CD4-positive, alpha-beta T cell (primary cell): ENCODE measurements at regions not wholly inside any gene's neighbourhood (a gene's known extent, or its start where the extent isn't known, plus 50 kb on each side); places are given as distances from the start of the nearest gene placed in this dataset.

Source experiments
- ATAC-seq: fragments of 200-7000 bp; cut with Tn5 transposase; one replicate; pipeline ENCODE4 v1.10.0; 2022; ENCODE audit warnings: mild to moderate bottlenecking; ENCODE audit not compliant: poor library complexity
- CTCF ChIA-PET: fragments of 350-600 bp; sonication (Branson Sonifier 250); formaldehyde crosslinking; loops from one replicate; lab custom pipeline; 2021; ENCODE audit warnings: antibody characterized with exemption, inconsistent platforms; lab: Charles Lee
- POLR2A ChIA-PET: fragments of 350-600 bp; sonication (Branson Sonifier 250); formaldehyde crosslinking; loops from one replicate; lab custom pipeline; 2021; ENCODE audit warnings: antibody characterized with exemption, inconsistent platforms; lab: Charles Lee
- DNase-seq, 14 experiments: peaks; one replicate each; pipeline ENCODE4 v3.0.0-alpha.2; 2013 to 2020; ENCODE audit warnings: mixed read lengths in 2 of 14
- H3K27ac ChIP-seq, 2 donors: one replicate each; pipeline versions ENCODE4 v1.5.1 to v1.7.0; 2013; ENCODE audit warnings: low read length in 2 of 2, low read depth in 1 of 2, mild to moderate bottlenecking in 1 of 2
- H3K27me3 ChIP-seq, 2 experiments: 1 replicate in 1 of 2; 2 replicates in 1 of 2; pipeline versions ENCODE4 v1.6.1 to v1.7.0; 2013; ENCODE audit warnings: low read length in 2 of 2, control low read depth in 1 of 2, mild to moderate bottlenecking in 1 of 2, moderate library complexity in 1 of 2; ENCODE audit not compliant: insufficient read depth in 2 of 2, control insufficient read depth in 1 of 2
- H3K36me3 ChIP-seq: one replicate; pipeline ENCODE4 v1.6.1; 2013; ENCODE audit warnings: low read length, control low read depth; ENCODE audit not compliant: insufficient read depth
- H3K4me1 ChIP-seq: one replicate; pipeline ENCODE4 v1.6.1; 2013; ENCODE audit warnings: low read length, control low read depth; ENCODE audit not compliant: insufficient read depth
- H3K4me3 ChIP-seq: one replicate; pipeline ENCODE4 v1.5.1; 2013; ENCODE audit warnings: mild to moderate bottlenecking, low read length, moderate library complexity
- H3K9me3 ChIP-seq, 2 experiments: 1 replicate in 1 of 2; 2 replicates in 1 of 2; pipeline versions ENCODE4 v1.6.1 to v1.7.0; 2013; ENCODE audit warnings: low read length in 2 of 2, mild to moderate bottlenecking in 2 of 2, control low read depth in 1 of 2, moderate library complexity in 1 of 2; ENCODE audit not compliant: control insufficient read depth in 1 of 2, insufficient read depth in 1 of 2
- H3K27ac Mint-ChIP-seq: one replicate; pipeline ENCODE4 v1.8.0; 2020; ENCODE audit warnings: mixed read lengths
- H3K27me3 Mint-ChIP-seq: one replicate; pipeline ENCODE4 v1.8.0; 2021; ENCODE audit warnings: mixed read lengths
- H3K36me3 Mint-ChIP-seq: one replicate; pipeline ENCODE4 v1.8.0; 2021; ENCODE audit warnings: low read depth, mixed read lengths
- H3K4me1 Mint-ChIP-seq: one replicate; pipeline ENCODE4 v1.8.0; 2021; ENCODE audit warnings: low read depth, mixed read lengths
- H3K4me3 Mint-ChIP-seq: one replicate; pipeline ENCODE4 v1.8.0; 2020; ENCODE audit warnings: mild to moderate bottlenecking, mixed read lengths
- H3K9me3 Mint-ChIP-seq: one replicate; pipeline ENCODE4 v1.8.0; 2020; ENCODE audit warnings: mixed read lengths
- intact Hi-C, 2 experiments: fragments of 100-400 bp; cut with DNase I in 1 of 2; cut with micrococcal nuclease in 1 of 2; formaldehyde crosslinking; loops; one replicate each; pipeline versions ENCODE4 v1.15.1 to v1.9.0; 2023 to 2025; cut with DNase I, micrococcal nuclease
- TF ChIP-seq, protein P1 (sequence below): fragments of 200-600 bp; IDR thresholded peaks from one replicate; pipeline ENCODE4 v1.8.0; 2022; ENCODE audit warnings: antibody characterized with exemption, mild to moderate bottlenecking

DNA sequence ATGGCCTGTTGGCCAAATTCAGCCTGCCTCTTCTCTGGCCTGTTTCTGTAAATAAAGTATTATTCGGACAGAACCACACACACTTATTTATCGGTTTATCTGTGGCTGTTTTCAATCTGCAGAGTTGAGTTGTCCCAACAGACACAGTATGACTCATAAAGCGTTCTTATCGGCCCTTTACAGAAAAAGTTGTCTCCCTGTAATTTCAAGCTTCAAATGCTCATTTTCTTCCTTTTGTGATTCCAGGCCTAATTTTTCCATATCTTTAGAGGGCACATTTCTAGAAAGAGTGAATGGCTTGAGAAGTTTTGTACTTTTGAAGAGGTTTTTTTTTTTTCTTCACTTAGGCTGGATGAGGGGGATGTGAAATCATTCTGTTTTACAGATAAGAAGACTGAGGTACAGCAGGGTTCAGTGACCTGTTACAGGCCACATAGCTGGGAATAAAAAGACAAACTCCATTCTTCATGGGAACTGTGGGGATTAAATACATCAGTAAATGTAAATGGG, 440.9 kb downstream of the TSHZ3 start:
- H3K4me1 ChIP-seq: no peaks in the 10 kb centered on the region
- no peak overlapping the region for H3K4me3 ChIP-seq
- ATAC-seq (no peak), DNase-seq (no peak)
- ChIA-PET POLR2A (no interaction called here), CTCF (no interaction called here)
- H3K9me3 Mint-ChIP-seq: no peaks in the 10 kb centered on the region
- peaks cover 0 to 9% of the 10 kb centered on the region in 2 experiments for H3K9me3 ChIP-seq
- H3K4me1 Mint-ChIP-seq: no peaks in the 10 kb centered on the region
- no peaks in the 10 kb centered on the region for H3K27me3 Mint-ChIP-seq
- intact Hi-C loops: no loop called here
- H3K27me3 ChIP-seq: no peaks in the 10 kb centered on the region
- H3K27ac ChIP-seq: no peak overlapping the region
- no peak overlapping the region for H3K27ac Mint-ChIP-seq
- no peaks in the 10 kb centered on the region for H3K36me3 ChIP-seq
- no peaks in the 10 kb centered on the region for H3K36me3 Mint-ChIP-seq
- H3K4me3 Mint-ChIP-seq: no peak overlapping the region
- TF ChIP-seq, protein P1, sequence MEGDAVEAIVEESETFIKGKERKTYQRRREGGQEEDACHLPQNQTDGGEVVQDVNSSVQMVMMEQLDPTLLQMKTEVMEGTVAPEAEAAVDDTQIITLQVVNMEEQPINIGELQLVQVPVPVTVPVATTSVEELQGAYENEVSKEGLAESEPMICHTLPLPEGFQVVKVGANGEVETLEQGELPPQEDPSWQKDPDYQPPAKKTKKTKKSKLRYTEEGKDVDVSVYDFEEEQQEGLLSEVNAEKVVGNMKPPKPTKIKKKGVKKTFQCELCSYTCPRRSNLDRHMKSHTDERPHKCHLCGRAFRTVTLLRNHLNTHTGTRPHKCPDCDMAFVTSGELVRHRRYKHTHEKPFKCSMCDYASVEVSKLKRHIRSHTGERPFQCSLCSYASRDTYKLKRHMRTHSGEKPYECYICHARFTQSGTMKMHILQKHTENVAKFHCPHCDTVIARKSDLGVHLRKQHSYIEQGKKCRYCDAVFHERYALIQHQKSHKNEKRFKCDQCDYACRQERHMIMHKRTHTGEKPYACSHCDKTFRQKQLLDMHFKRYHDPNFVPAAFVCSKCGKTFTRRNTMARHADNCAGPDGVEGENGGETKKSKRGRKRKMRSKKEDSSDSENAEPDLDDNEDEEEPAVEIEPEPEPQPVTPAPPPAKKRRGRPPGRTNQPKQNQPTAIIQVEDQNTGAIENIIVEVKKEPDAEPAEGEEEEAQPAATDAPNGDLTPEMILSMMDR: no peak

DNA sequence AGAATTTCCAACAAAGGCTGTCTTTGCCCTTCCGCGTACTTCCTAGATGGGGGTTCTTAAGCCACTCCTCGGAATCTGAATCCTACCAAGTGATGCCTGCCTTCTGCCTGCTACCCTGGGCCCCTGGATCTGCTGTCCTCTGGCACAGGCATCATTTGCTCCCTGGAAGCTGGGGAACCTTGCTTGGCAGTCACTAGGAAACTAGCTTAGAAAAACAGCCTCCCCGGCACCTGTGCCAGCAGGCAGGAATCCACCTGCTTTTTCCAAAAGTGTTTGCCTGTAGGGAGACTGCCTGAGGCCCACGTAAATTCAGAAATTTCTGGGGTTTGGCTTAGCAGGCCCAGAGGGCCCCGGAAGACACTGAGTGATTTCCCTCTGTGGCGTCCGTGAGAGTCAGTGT, 442.4 kb downstream of the TSHZ3 start:
- no peaks in the 10 kb centered on the region for H3K27me3 ChIP-seq
- Mint-ChIP-seq H3K4me1 (no peaks in the 10 kb centered on the region), H3K27me3 (no peaks in the 10 kb centered on the region), H3K9me3 (no peaks in the 10 kb centered on the region), H3K27ac (no peak overlapping the region), H3K4me3 (no peak overlapping the region), H3K36me3 (no peaks in the 10 kb centered on the region)
- TF ChIP-seq, protein P1: no peak
- H3K4me3 ChIP-seq: no peak overlapping the region
- intact Hi-C loops: no loop called here
- CTCF ChIA-PET: no interaction called here
- no peak for DNase-seq
- H3K9me3 ChIP-seq: no peaks in the 10 kb centered on the region
- ATAC-seq: no peak
- no peaks in the 10 kb centered on the region for H3K4me1 ChIP-seq
- no peak overlapping the region for H3K27ac ChIP-seq
- H3K36me3 ChIP-seq: no peaks in the 10 kb centered on the region
- POLR2A ChIA-PET: no interaction called here

DNA sequence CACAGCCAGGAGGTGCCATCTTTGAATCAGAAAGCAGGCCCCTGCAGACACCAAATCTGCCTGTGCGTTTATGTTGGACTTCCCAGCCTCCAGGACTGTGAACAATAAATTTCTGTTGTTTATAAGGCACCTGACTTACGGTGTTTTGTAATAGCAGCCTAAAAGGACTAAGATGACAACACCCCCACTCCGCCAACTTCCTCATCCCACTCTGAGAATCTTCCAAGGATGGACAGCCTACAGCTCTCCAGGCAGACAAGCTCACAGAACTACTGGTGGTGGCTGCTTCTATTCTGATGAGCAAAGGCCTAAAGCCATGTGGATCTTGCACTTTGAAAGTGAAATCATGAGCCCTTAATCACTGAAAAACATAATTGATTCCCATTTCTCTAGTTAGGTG, 449.2 kb downstream of the TSHZ3 start:
- Histone ChIP-seq H3K27ac (no peak overlapping the region), H3K9me3 (no peaks in the 10 kb centered on the region), H3K4me1 (no peaks in the 10 kb centered on the region), H3K4me3 (no peak overlapping the region), H3K27me3 (peaks cover 0 to 3% of the 10 kb centered on the region in 2 experiments), H3K36me3 (no peaks in the 10 kb centered on the region)
- ChIA-PET POLR2A (interaction anchor here (0.7 kb wide), 1 partner anchor 233 kb away, joined by 3 read pairs; no protein-coding TSS in a partner anchor), CTCF (no interaction called here)
- Mint-ChIP-seq H3K9me3 (no peaks in the 10 kb centered on the region), H3K27ac (no peak overlapping the region), H3K36me3 (no peaks in the 10 kb centered on the region), H3K4me3 (no peak overlapping the region), H3K27me3 (no peaks in the 10 kb centered on the region), H3K4me1 (no peaks in the 10 kb centered on the region)
- ATAC-seq (no peak), DNase-seq (no peak)
- intact Hi-C loops: no loop called here
- TF ChIP-seq, protein P1: no peak
